ENCODE measurements at regions not wholly inside any gene's neighbourhood (a gene's known extent, or its start where the extent isn't known, plus 50 kb on each side); places are given as distances from the start of the nearest gene placed in this dataset.

DNA sequence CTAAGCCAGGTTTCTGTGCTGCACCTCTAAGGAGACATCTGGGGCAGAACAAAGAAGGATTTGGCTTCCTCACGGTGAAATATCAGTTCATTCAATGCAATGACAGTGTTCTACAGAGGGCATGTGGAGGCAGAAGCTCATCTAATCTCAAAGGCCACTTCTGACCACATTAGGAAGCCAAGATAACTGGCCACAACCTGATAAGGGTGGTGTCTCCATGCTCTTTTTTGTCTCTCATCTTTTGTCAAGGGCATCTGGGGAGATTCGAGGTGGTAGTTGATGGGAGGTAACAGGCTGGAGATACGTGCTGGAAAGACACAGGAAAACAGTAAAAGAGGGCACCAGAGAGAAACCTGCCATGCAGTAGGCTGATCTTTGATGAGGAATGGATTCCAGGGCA is 303.9 kb downstream of the LRATD1 start:
- TF ChIP-seq, protein P1, sequence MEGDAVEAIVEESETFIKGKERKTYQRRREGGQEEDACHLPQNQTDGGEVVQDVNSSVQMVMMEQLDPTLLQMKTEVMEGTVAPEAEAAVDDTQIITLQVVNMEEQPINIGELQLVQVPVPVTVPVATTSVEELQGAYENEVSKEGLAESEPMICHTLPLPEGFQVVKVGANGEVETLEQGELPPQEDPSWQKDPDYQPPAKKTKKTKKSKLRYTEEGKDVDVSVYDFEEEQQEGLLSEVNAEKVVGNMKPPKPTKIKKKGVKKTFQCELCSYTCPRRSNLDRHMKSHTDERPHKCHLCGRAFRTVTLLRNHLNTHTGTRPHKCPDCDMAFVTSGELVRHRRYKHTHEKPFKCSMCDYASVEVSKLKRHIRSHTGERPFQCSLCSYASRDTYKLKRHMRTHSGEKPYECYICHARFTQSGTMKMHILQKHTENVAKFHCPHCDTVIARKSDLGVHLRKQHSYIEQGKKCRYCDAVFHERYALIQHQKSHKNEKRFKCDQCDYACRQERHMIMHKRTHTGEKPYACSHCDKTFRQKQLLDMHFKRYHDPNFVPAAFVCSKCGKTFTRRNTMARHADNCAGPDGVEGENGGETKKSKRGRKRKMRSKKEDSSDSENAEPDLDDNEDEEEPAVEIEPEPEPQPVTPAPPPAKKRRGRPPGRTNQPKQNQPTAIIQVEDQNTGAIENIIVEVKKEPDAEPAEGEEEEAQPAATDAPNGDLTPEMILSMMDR (IDR thresholded peaks at IDR 0.05): no peak
- TF ChIP-seq ZFX (IDR thresholded peaks at IDR 0.05; ENCODE audit: borderline replicate concordance): no peak

Measured in 22Rv1 (cell line).